HCT116 (cell line): ENCODE measurements at regions not wholly inside any gene's neighbourhood (a gene's known extent, or its start where the extent isn't known, plus 50 kb on each side); places are given as distances from the start of the nearest gene placed in this dataset.

Source experiments
- ATAC-seq: fragments of 200-7000 bp; cut with Tn5 transposase; 2 replicates; pipeline ENCODE4 v1.9.1; 2020; ENCODE audit warnings: mild to moderate bottlenecking, moderate library complexity
- BruUV-seq: library from RNA; stranded (reverse); fragments of 400-500 nt; replicated peaks from 2 replicates; lab custom pipeline; 2021; lab: Mats Ljungman, UMichigan
- CTCF ChIA-PET: fragments of 300-600 bp; sonication (Branson Sonifier 250); formaldehyde crosslinking; loops from one replicate; lab custom pipeline; 2021; ENCODE audit warnings: antibody characterized with exemption; lab: Charles Lee
- POLR2A ChIA-PET: fragments of 300-600, 350-600 bp; sonication (Branson Sonifier 250); formaldehyde crosslinking; loops from one replicate; lab custom pipeline; 2021; ENCODE audit warnings: antibody characterized with exemption; lab: Charles Lee
- RAD21 ChIA-PET, 2 experiments: fragments of 300-600 bp; sonication (Branson Sonifier 250); formaldehyde crosslinking; loops; one replicate each; lab custom pipeline; 2023; ENCODE audit warnings: low total read pairs in 2 of 2; ENCODE audit not compliant: uncharacterized antibody in 2 of 2, unreplicated experiment in 2 of 2, low non-redundant PET in 1 of 2; lab: Charles Lee
- DNase-seq: peaks from one replicate; pipeline ENCODE4 v3.0.0-alpha.2; 2010; ENCODE audit warnings: low read depth, low spot score
- H2AFZ ChIP-seq: fragments of 200-600 bp; shearing (Covaris generic), sonication (generic); 2 replicates; pipeline ENCODE4 v1.6.1; 2017; ENCODE audit warnings: low read depth, mixed run types, mixed read lengths, antibody characterized with exemption, low read length; ENCODE audit not compliant: poor library complexity, severe bottlenecking
- H3K27ac ChIP-seq: 2 replicates; pipeline ENCODE4 v1.5.1; 2012; ENCODE audit warnings: low read depth, low read length
- H3K27me3 ChIP-seq: fragments of 200-600 bp; sonication (generic); 2 replicates; pipeline ENCODE4 v1.6.1; 2016; ENCODE audit warnings: mixed run types, low read length, mixed read lengths; ENCODE audit not compliant: insufficient read depth
- H3K36me3 ChIP-seq, 2 experiments: fragments of 200-500 bp in 1 of 2; fragments of 200-600 bp in 1 of 2; sonication (Bioruptor generic) in 1 of 2; sonication (generic) in 1 of 2; 2 replicates each; pipeline versions ENCODE4 v1.5.1 to v1.6.1; 2014 to 2016; ENCODE audit warnings: low read length in 2 of 2, inconsistent platforms in 1 of 2, mixed read lengths in 1 of 2, mixed run types in 1 of 2; ENCODE audit not compliant: insufficient read depth in 2 of 2, control insufficient read depth in 1 of 2
- H3K4me1 ChIP-seq, 2 experiments: fragments of 200-600 bp in 1 of 2; sonication (generic) in 1 of 2; 2 replicates each; pipeline versions ENCODE4 v1.5.1 to v1.6.1; 2012 to 2017; ENCODE audit warnings: low read length in 2 of 2, inconsistent platforms in 1 of 2, mild to moderate bottlenecking in 1 of 2, mixed read lengths in 1 of 2, mixed run types in 1 of 2, moderate library complexity in 1 of 2; ENCODE audit not compliant: insufficient read depth in 2 of 2, control insufficient read depth in 1 of 2
- H3K4me2 ChIP-seq: fragments of 200-600 bp; sonication (generic); 2 replicates; pipeline ENCODE4 v1.6.1; 2017; ENCODE audit warnings: mixed run types, low read length, mixed read lengths
- H3K4me3 ChIP-seq, 2 experiments: fragments of 200-600 bp in 1 of 2; sonication (generic) in 1 of 2; replicated peaks in 1 of 2; 2 replicates each; pipeline ENCODE4 v1.5.1; 2011 to 2016; ENCODE audit warnings: low read length in 2 of 2, control low read depth in 1 of 2, low read depth in 1 of 2, mild to moderate bottlenecking in 1 of 2, mixed read lengths in 1 of 2, mixed run types in 1 of 2
- H3K79me2 ChIP-seq: fragments of 200-600 bp; sonication (generic); 2 replicates; pipeline ENCODE4 v1.6.1; 2017; ENCODE audit warnings: mild to moderate bottlenecking, mixed run types, low read length, moderate library complexity, mixed read lengths; ENCODE audit not compliant: insufficient read depth
- H3K9ac ChIP-seq: fragments of 200-600 bp; sonication (generic); 2 replicates; pipeline ENCODE4 v1.6.1; 2016; ENCODE audit warnings: low read length, mixed read lengths
- H3K9me2 ChIP-seq: fragments of 200-600 bp; sonication (generic), shearing (Covaris generic); 2 replicates; pipeline ENCODE4 v1.6.1; 2017; ENCODE audit warnings: mixed run types, mild to moderate bottlenecking, moderate library complexity; ENCODE audit not compliant: insufficient read depth
- H3K9me3 ChIP-seq, 2 experiments: fragments of 200-500 bp in 1 of 2; fragments of 200-600 bp in 1 of 2; sonication (Bioruptor generic) in 1 of 2; sonication (generic) in 1 of 2; 2 replicates each; pipeline ENCODE4 v1.6.1; 2014 to 2017; ENCODE audit warnings: low read length in 2 of 2, mixed read lengths in 2 of 2, inconsistent platforms in 1 of 2, low read depth in 1 of 2, mild to moderate bottlenecking in 1 of 2, mixed run types in 1 of 2, moderate library complexity in 1 of 2; ENCODE audit not compliant: control insufficient read depth in 1 of 2, insufficient read depth in 1 of 2
- H4K20me1 ChIP-seq: fragments of 200-600 bp; sonication (generic), shearing (Covaris generic); 2 replicates; pipeline ENCODE4 v1.6.1; 2017; ENCODE audit warnings: mixed run types, mild to moderate bottlenecking, moderate library complexity; ENCODE audit not compliant: insufficient read depth
- CBX3 ChIP-seq: IDR thresholded peaks from 2 replicates; pipeline ENCODE4 v1.6.1; 2012; ENCODE audit warnings: low read depth
- CTCF ChIP-seq, 3 experiments: fragments of 200-600 bp in 1 of 3; sonication (generic) in 1 of 3; IDR thresholded peaks in 2 of 3; conservative IDR thresholded peaks in 1 of 3; 2 replicates each; pipeline ENCODE4 v1.5.1; 2012 to 2017; ENCODE audit warnings: low read depth in 2 of 3, low read length in 2 of 3, antibody characterized with exemption in 1 of 3, borderline replicate concordance in 1 of 3, control low read depth in 1 of 3, mild to moderate bottlenecking in 1 of 3, mixed read lengths in 1 of 3, mixed run types in 1 of 3, moderate library complexity in 1 of 3; ENCODE audit not compliant: insufficient read depth in 1 of 3
- ELF1 ChIP-seq: IDR thresholded peaks from 2 replicates; pipeline ENCODE4 v1.6.1; 2012; ENCODE audit warnings: low read depth, borderline replicate concordance
- EZH2 ChIP-seq: fragments of 200-600 bp; sonication (generic); IDR thresholded peaks from 2 replicates; pipeline ENCODE4 v1.6.1; 2017; ENCODE audit warnings: antibody characterized with exemption, mixed run types
- EZH2phosphoT487 ChIP-seq: fragments of 200-600 bp; IDR thresholded peaks from 2 replicates; pipeline ENCODE4 v1.6.1; 2018; ENCODE audit warnings: antibody characterized with exemption, borderline replicate concordance
- FOSL1 ChIP-seq: IDR thresholded peaks from 2 replicates; pipeline ENCODE4 v1.6.1; 2012; ENCODE audit warnings: low read depth
- JUND ChIP-seq: IDR thresholded peaks from 2 replicates; pipeline ENCODE4 v1.6.1; 2012
- MAX ChIP-seq: IDR thresholded peaks from 2 replicates; pipeline ENCODE4 v1.6.1; 2012
- RAD21 ChIP-seq: IDR thresholded peaks from 2 replicates; pipeline ENCODE4 v1.6.1; 2012; ENCODE audit warnings: low read depth, mild to moderate bottlenecking
- REST ChIP-seq: IDR thresholded peaks from 2 replicates; pipeline ENCODE4 v1.6.1; 2012; ENCODE audit warnings: low read depth
- SP1 ChIP-seq: IDR thresholded peaks from 2 replicates; pipeline ENCODE4 v1.6.1; 2012; ENCODE audit warnings: low read depth
- SRF ChIP-seq: IDR thresholded peaks from 2 replicates; pipeline ENCODE4 v1.6.1; 2012; ENCODE audit warnings: low read depth
- TCF7L2 ChIP-seq: IDR thresholded peaks from 2 replicates; pipeline ENCODE4 v1.7.0; 2011; ENCODE audit warnings: borderline replicate concordance, inconsistent platforms; ENCODE audit not compliant: insufficient read depth, insufficient read length; ENCODE audit errors: extremely low read depth
- YY1 ChIP-seq: IDR thresholded peaks from 2 replicates; pipeline ENCODE4 v1.6.1; 2011; ENCODE audit warnings: low read length, low read depth, moderate library complexity, mild to moderate bottlenecking; ENCODE audit not compliant: insufficient replicate concordance; ENCODE audit errors: extremely low read depth
- ZFX ChIP-seq: fragments of 450-650 bp; IDR thresholded peaks from 2 replicates; pipeline ENCODE4 v1.6.1; 2017
- intact Hi-C: fragments of 100-400 bp; cut with micrococcal nuclease; formaldehyde crosslinking; loops from 2 replicates; pipeline ENCODE4 v1.10.0; 2022

- TF ChIP-seq SRF (no peak), REST (no peak)
These were observed 320.1 kb upstream of the NDST4 start (continued) for GRCh38 chr4:115433491-115433890.

- Histone ChIP-seq H3K36me3 (no peaks in the 10 kb centered on the region), H3K79me2 (no peaks in the 10 kb centered on the region), H3K4me3 (no peak overlapping the region), H3K27me3 (no peaks in the 10 kb centered on the region), H3K9ac (no peak overlapping the region), H3K4me2 (no peak overlapping the region), H4K20me1 (no peaks in the 10 kb centered on the region), H3K9me3 (no peaks in the 10 kb centered on the region), H3K4me1 (no peaks in the 10 kb centered on the region), H2AFZ (no peak overlapping the region), H3K9me2 (no peaks in the 10 kb centered on the region), H3K27ac (no peak overlapping the region)
- RAD21 ChIA-PET: no interaction called here
- ATAC-seq: no peak
- DNase-seq: no peak
- POLR2A ChIA-PET: no interaction called here
- no TSS peak for BruUV-seq
- intact Hi-C loops: no loop called here
- CTCF ChIA-PET: no interaction called here
- TF ChIP-seq ELF1: no peak
- TF ChIP-seq TCF7L2: no peak
- no peak for TF ChIP-seq MAX
- TF ChIP-seq FOSL1: no peak
- no peak for TF ChIP-seq REST
- no peak for TF ChIP-seq SP1
- no peak for TF ChIP-seq JUND
- TF ChIP-seq CTCF (IDR thresholded peaks at IDR 0.05 in 2 of 3, conservative IDR thresholded peaks at IDR 0.05 in 1 of 3; ENCODE audit: borderline replicate concordance in 1 of 3, insufficient read depth in 1 of 3, low read depth in 2 of 3, low read length in 2 of 3): no peak
- TF ChIP-seq SRF: no peak
- no peak for TF ChIP-seq YY1
- no peak for TF ChIP-seq CBX3
- TF ChIP-seq ZFX: no peak
- TF ChIP-seq RAD21: no peak
- no peak for TF ChIP-seq EZH2phosphoT487
- no peak for TF ChIP-seq EZH2
These were observed 316.6 kb upstream of the NDST4 start for GRCh38 chr4:115430024-115430423.
